ENCODE measurements at regions not wholly inside any gene's neighbourhood (a gene's known extent, or its start where the extent isn't known, plus 50 kb on each side); places are given as distances from the start of the nearest gene placed in this dataset.

GRCh38 chr14:49999146-49999761 lies 106.4 kb downstream of the ARF6 start:
- peak; percentile 90 for DNase-seq (ENCODE audit: low spot score)

- DNase-seq (ENCODE audit: low spot score): no peak
Observed at GRCh38 chr14:49999826-50000379, 107.0 kb downstream of the ARF6 start.

- DNase-seq (ENCODE audit: low spot score): peak; percentile 70
Observed at GRCh38 chr14:50000380-50001150, 107.7 kb downstream of the ARF6 start.

GRCh38 chr14:50001151-50001998 lies 108.5 kb downstream of the ARF6 start:
- DNase-seq (ENCODE audit: low spot score): peak; percentile 76

- DNase-seq (ENCODE audit: low spot score): peak; percentile 59
Observed at GRCh38 chr14:50001999-50002925, 109.4 kb downstream of the ARF6 start.

GRCh38 chr14:50002926-50003212 lies 110.0 kb downstream of the ARF6 start:
- no peak for DNase-seq (ENCODE audit: low spot score)

GRCh38 chr14:50003213-50004021 lies 110.5 kb downstream of the ARF6 start:
- peak; percentile 89 for DNase-seq (ENCODE audit: low spot score)

GRCh38 chr14:50006141-50006540 lies 110.2 kb downstream of the VCPKMT start:
- DNase-seq (ENCODE audit: low spot score): no peak

- DNase-seq (ENCODE audit: low spot score): peak; percentile 77
Observed at GRCh38 chr14:50007123-50007903, 109.1 kb downstream of the VCPKMT start.

- no peak for DNase-seq (ENCODE audit: low spot score)
Observed at GRCh38 chr14:50008562-50008961, 107.8 kb downstream of the VCPKMT start.

GRCh38 chr14:50008974-50009373 lies 107.4 kb downstream of the VCPKMT start:
- no peak for DNase-seq (ENCODE audit: low spot score)

GRCh38 chr14:50010752-50011151 lies 105.6 kb downstream of the VCPKMT start:
- no peak for DNase-seq (ENCODE audit: low spot score)

GRCh38 chr14:50011242-50011641 lies 105.1 kb downstream of the VCPKMT start:
- DNase-seq (ENCODE audit: low spot score): no peak

GRCh38 chr14:50012644-50013043 lies 103.7 kb downstream of the VCPKMT start:
- no peak for DNase-seq (ENCODE audit: low spot score)

- no peak for DNase-seq (ENCODE audit: low spot score)
Observed at GRCh38 chr14:50013198-50013918, 103.0 kb downstream of the VCPKMT start.

GRCh38 chr14:50013934-50014333 lies 102.4 kb downstream of the VCPKMT start:
- no peak for DNase-seq (ENCODE audit: low spot score)

- DNase-seq (ENCODE audit: low spot score): no peak
Observed at GRCh38 chr14:50014809-50015430, 101.5 kb downstream of the VCPKMT start.

- no peak for DNase-seq (ENCODE audit: low spot score)
Observed at GRCh38 chr14:50015716-50016115, 100.7 kb downstream of the VCPKMT start.
